ENCODE measurements at regions not wholly inside any gene's neighbourhood (a gene's known extent, or its start where the extent isn't known, plus 50 kb on each side); places are given as distances from the start of the nearest gene placed in this dataset.
A peak's percentile ranks its signal among the peaks of the same experiment; 100 is the strongest.

GRCh38 chr20:52895235-52895634 is 76.9 kb upstream of the TSHZ2 start:
- Mint-ChIP-seq H3K4me1 (ENCODE audit: unreplicated experiment) (peaks cover 28% of the 10 kb centered on the region), H3K27me3 (peaks cover 10% of the 10 kb centered on the region), H3K9me3 (peaks cover 7% of the 10 kb centered on the region), H3K4me3 (peak overlapping the region; percentile 61), H3K36me3 (no peaks in the 10 kb centered on the region), H3K27ac (no peak overlapping the region)
- no peak for DNase-seq (ENCODE audit: extremely low spot score, unreplicated experiment)
- no peak for TF ChIP-seq CTCF (conservative IDR thresholded peaks at IDR 0.05)

GRCh38 chr20:52893498-52893897 is 78.7 kb upstream of the TSHZ2 start:
- no peak for TF ChIP-seq CTCF (conservative IDR thresholded peaks at IDR 0.05)
- peaks cover 3% of the 10 kb centered on the region for H3K27me3 Mint-ChIP-seq
- no peak overlapping the region for H3K4me3 Mint-ChIP-seq
- no peak overlapping the region for H3K27ac Mint-ChIP-seq
- no peaks in the 10 kb centered on the region for H3K36me3 Mint-ChIP-seq
- H3K4me1 Mint-ChIP-seq (ENCODE audit: unreplicated experiment) = peaks cover 16% of the 10 kb centered on the region
- H3K9me3 Mint-ChIP-seq = peaks cover 13% of the 10 kb centered on the region
- DNase-seq (ENCODE audit: extremely low spot score, unreplicated experiment) = no peak

- peaks cover 3% of the 10 kb centered on the region for H3K27me3 Mint-ChIP-seq
- no peak for TF ChIP-seq CTCF (conservative IDR thresholded peaks at IDR 0.05)
- H3K4me1 Mint-ChIP-seq (ENCODE audit: unreplicated experiment) = peaks cover 16% of the 10 kb centered on the region
- peaks cover 13% of the 10 kb centered on the region for H3K9me3 Mint-ChIP-seq
- DNase-seq (ENCODE audit: extremely low spot score, unreplicated experiment) = no peak
- no peaks in the 10 kb centered on the region for H3K36me3 Mint-ChIP-seq
- no peak overlapping the region for H3K27ac Mint-ChIP-seq
- H3K4me3 Mint-ChIP-seq = no peak overlapping the region
Measured at GRCh38 chr20:52892023-52892422, 80.1 kb upstream of the TSHZ2 start.

- H3K27me3 Mint-ChIP-seq = no peaks in the 10 kb centered on the region
- H3K4me3 Mint-ChIP-seq = no peak overlapping the region
- peaks cover 6% of the 10 kb centered on the region for H3K9me3 Mint-ChIP-seq
- no peaks in the 10 kb centered on the region for H3K36me3 Mint-ChIP-seq
- no peak overlapping the region for H3K27ac Mint-ChIP-seq
- no peak for TF ChIP-seq CTCF (conservative IDR thresholded peaks at IDR 0.05)
- DNase-seq (ENCODE audit: extremely low spot score, unreplicated experiment) = no peak
- peaks cover 5% of the 10 kb centered on the region for H3K4me1 Mint-ChIP-seq (ENCODE audit: unreplicated experiment)
Measured at GRCh38 chr20:52890130-52890529, 82.0 kb upstream of the TSHZ2 start.

GRCh38 chr20:52889225-52889624 is 82.9 kb upstream of the TSHZ2 start:
- Mint-ChIP-seq H3K27ac (peak overlapping the region; percentile 80), H3K27me3 (no peaks in the 10 kb centered on the region), H3K4me1 (ENCODE audit: unreplicated experiment) (no peaks in the 10 kb centered on the region), H3K36me3 (no peaks in the 10 kb centered on the region), H3K9me3 (peaks cover 6% of the 10 kb centered on the region), H3K4me3 (no peak overlapping the region)
- no peak for DNase-seq (ENCODE audit: extremely low spot score, unreplicated experiment)
- no peak for TF ChIP-seq CTCF (conservative IDR thresholded peaks at IDR 0.05)

- no peaks in the 10 kb centered on the region for H3K27me3 Mint-ChIP-seq
- H3K27ac Mint-ChIP-seq = no peak overlapping the region
- no peaks in the 10 kb centered on the region for H3K4me1 Mint-ChIP-seq (ENCODE audit: unreplicated experiment)
- no peak for TF ChIP-seq CTCF (conservative IDR thresholded peaks at IDR 0.05)
- DNase-seq (ENCODE audit: extremely low spot score, unreplicated experiment) = no peak
- H3K36me3 Mint-ChIP-seq = no peaks in the 10 kb centered on the region
- H3K9me3 Mint-ChIP-seq = peaks cover 6% of the 10 kb centered on the region
- H3K4me3 Mint-ChIP-seq = no peak overlapping the region
Measured at GRCh38 chr20:52888096-52888495, 84.1 kb upstream of the TSHZ2 start.

All from type B pancreatic cell (in vitro differentiated cells).